Activated CD8-positive, alpha-beta T cell treated with anti-CD3 and anti-CD28 coated beads, Interleukin-2, amount 10 ng/mL, durations not matched to agents 7 days and 5 days (primary cell): ENCODE measurements at regions not wholly inside any gene's neighbourhood (a gene's known extent, or its start where the extent isn't known, plus 50 kb on each side); places are given as distances from the start of the nearest gene placed in this dataset.

Experiments used
- ATAC-seq: fragments of 150-1000 bp; cut with Tn5 transposase; one replicate; pipeline ENCODE4 v1.10.0; 2021; ENCODE audit warnings: moderate library complexity
- CTCF ChIA-PET: fragments of 350-600 bp; sonication (Branson Sonifier 250); formaldehyde crosslinking; loops from one replicate; lab custom pipeline; 2021; ENCODE audit warnings: antibody characterized with exemption; lab: Charles Lee
- POLR2A ChIA-PET: fragments of 350-600 bp; sonication (Branson Sonifier 250); formaldehyde crosslinking; loops from one replicate; lab custom pipeline; 2021; ENCODE audit warnings: antibody characterized with exemption; lab: Charles Lee
- DNase-seq: peaks from one replicate; pipeline ENCODE4 v3.0.0-alpha.2; 2020
- H3K27ac Mint-ChIP-seq: one replicate; pipeline ENCODE4 v1.8.0; 2021; ENCODE audit warnings: mild to moderate bottlenecking, mixed read lengths
- H3K27me3 Mint-ChIP-seq: one replicate; pipeline ENCODE4 v1.8.0; 2021; ENCODE audit warnings: low read depth, mixed read lengths
- H3K36me3 Mint-ChIP-seq: one replicate; pipeline ENCODE4 v1.8.0; 2021; ENCODE audit warnings: low read depth, mixed read lengths
- H3K4me1 Mint-ChIP-seq: one replicate; pipeline ENCODE4 v1.8.0; 2021; ENCODE audit warnings: low read depth, mixed read lengths
- H3K4me3 Mint-ChIP-seq: one replicate; pipeline ENCODE4 v1.8.0; 2021; ENCODE audit warnings: mild to moderate bottlenecking, mixed read lengths
- H3K9me3 Mint-ChIP-seq: one replicate; pipeline ENCODE4 v1.8.0; 2022; ENCODE audit warnings: mixed read lengths; ENCODE audit not compliant: insufficient read depth

DNA sequence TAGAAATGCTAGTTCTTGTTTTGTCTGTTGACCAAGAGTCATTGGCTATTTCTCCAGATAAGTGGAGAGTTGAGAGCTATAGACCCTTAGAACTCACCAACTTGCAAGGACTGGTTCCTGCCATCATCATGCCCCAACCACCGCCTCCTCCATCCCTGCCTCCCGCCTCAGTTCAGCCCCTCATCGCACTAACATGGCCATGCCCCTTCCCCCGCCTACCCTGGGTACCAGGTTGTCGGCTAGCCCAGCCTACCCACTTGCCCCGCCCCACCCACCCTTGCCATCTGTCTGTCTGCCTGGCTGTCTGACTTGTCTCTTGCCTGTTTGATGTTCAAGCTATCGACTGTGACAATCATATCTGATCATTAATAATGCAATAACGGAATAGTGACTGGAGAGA is 154.1 kb downstream of the TRIM29 start:
- Mint-ChIP-seq H3K4me1 (no peaks in the 10 kb centered on the region), H3K27me3 (peaks cover 13% of the 10 kb centered on the region), H3K9me3 (no peaks in the 10 kb centered on the region), H3K36me3 (no peaks in the 10 kb centered on the region), H3K4me3 (no peak overlapping the region), H3K27ac (no peak overlapping the region)
- ChIA-PET CTCF (no interaction called here), POLR2A (no interaction called here)
- DNase-seq = no peak
- ATAC-seq = no peak

DNA sequence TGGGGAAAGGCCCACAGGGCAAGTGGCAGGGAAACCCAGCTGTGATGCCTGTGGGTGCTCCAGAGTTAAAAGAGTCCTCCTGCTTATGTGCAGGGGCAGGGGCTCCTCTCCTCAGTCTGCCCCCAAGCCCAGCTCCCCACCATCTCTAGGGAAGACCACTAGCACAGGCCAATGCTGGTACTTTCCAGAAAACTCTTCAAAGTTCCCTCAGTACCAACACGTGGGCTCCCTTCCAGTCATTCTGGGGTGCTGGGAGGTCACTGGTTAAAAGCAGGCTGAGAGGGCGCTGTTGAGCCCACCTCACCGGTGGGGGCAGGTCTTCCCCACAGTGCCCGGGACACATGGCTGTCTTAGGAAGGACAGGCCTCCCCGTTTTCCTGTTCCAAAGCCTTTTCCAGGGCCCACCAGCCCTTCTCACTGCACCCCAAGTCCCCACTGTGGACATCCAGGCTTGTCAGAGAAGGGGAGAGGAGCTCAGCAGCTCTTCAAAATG is 154.6 kb downstream of the TRIM29 start:
- Mint-ChIP-seq H3K4me3 (no peak overlapping the region), H3K4me1 (no peaks in the 10 kb centered on the region), H3K27me3 (peaks cover 12% of the 10 kb centered on the region), H3K27ac (no peak overlapping the region), H3K36me3 (no peaks in the 10 kb centered on the region), H3K9me3 (no peaks in the 10 kb centered on the region)
- ATAC-seq (no peak), DNase-seq (no peak)
- ChIA-PET POLR2A (no interaction called here), CTCF (no interaction called here)

DNA sequence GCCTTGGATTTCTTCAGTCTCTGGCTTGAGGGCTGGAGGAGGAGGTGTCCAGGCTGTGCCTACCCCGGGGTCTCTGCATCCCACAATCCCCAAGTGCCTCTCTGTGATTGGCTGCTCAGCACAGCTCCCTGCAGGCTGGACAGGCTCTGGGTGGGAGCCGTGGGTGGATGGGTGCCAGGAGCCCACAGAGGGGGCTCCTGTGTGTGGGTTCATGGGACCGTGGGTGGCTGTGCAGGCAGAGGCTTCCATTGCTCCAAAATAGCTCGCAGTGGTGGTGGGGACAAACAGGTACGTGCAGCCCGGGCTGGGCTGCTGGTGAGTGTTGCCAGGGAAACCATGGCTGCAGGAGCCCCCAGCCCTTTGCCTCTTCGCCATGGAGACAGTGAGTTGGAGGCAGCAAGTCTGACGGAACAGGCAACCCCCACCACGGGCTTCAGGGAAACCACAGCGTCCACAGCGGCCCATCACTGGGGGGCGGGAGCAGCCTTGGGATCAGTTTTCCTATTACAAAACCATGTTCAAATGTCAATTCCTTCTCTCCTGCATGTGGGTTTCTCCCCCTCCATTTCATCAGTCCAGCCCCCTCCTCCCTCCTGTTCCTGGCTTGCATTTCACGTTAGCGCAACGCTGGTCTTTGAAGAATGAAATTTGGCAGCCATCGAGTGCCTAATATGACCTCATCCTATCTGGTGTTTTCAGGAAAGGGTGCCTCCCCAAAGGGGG is 155.2 kb downstream of the TRIM29 start:
- H3K36me3 Mint-ChIP-seq = no peaks in the 10 kb centered on the region
- ATAC-seq = no peak
- no peak overlapping the region for H3K4me3 Mint-ChIP-seq
- H3K27ac Mint-ChIP-seq = no peak overlapping the region
- POLR2A ChIA-PET = no interaction called here
- peaks cover 7% of the 10 kb centered on the region for H3K27me3 Mint-ChIP-seq
- H3K9me3 Mint-ChIP-seq = no peaks in the 10 kb centered on the region
- no peaks in the 10 kb centered on the region for H3K4me1 Mint-ChIP-seq
- DNase-seq = no peak
- CTCF ChIA-PET = no interaction called here

DNA sequence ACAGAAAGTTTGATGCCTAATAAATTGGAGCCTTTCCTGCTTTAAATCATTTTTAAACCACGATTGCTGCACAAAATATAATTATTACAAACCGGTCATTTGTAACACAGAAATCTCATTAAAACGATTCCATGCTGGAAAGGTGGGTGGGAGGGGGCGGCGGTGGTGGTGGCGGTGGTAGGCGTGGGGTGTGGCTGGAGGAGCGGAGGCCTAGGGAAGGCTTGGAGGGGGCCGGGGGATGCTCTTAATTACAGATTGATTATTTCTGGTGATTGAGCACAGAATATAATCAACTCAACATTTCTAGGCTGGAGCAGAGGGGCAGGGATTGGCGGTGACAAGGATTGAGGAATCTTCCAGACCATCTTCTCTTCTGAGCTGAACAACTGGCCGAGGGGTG is 157.5 kb downstream of the TRIM29 start:
- ChIA-PET POLR2A (no interaction called here), CTCF (no interaction called here)
- ATAC-seq (no peak), DNase-seq (no peak)
- Mint-ChIP-seq H3K4me1 (no peaks in the 10 kb centered on the region), H3K27ac (no peak overlapping the region), H3K36me3 (no peaks in the 10 kb centered on the region), H3K9me3 (no peaks in the 10 kb centered on the region), H3K27me3 (no peaks in the 10 kb centered on the region), H3K4me3 (no peak overlapping the region)

DNA sequence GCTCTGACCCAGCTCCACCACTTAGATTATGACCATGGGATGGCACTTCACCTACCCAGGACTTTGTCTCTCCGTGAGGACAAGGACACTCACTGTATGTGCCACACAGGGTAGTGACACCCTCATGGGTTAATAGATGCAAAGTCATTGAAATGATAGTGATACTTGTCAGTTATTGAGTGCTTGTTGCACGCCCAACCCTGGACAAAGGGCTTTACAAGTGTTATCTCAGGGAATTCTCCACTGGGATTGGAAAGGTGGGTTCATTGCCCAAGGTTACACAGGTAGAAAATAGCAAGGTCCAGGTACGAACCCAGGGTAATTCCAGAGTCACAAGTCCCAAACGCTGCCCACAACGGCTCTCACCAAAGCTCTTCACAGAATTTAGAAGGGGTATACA is 158.2 kb downstream of the TRIM29 start:
- ChIA-PET POLR2A (no interaction called here), CTCF (no interaction called here)
- ATAC-seq = no peak
- H3K27ac Mint-ChIP-seq = no peak overlapping the region
- H3K4me3 Mint-ChIP-seq = no peak overlapping the region
- no peaks in the 10 kb centered on the region for H3K4me1 Mint-ChIP-seq
- no peaks in the 10 kb centered on the region for H3K9me3 Mint-ChIP-seq
- H3K36me3 Mint-ChIP-seq = no peaks in the 10 kb centered on the region
- DNase-seq = no peak
- no peaks in the 10 kb centered on the region for H3K27me3 Mint-ChIP-seq

DNA sequence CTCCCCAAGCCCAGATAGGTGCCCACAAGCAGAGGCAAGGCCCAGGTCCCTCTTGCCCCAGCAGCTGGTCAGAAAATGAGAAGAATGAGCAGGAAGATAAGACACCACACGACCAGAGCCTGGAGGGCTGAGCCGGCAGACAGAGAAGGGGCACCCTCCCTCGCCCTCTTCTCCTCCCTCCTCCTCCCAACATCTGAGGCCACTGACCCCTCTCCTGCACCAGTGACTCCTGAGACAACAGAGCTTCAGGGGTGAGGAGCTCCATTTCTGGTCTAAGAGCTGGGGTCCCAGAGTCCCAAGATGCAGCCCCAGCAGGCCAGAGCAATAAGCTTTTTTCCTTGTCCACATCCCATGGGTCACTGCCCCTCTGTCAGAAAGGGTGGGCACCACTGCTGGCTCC is 159.2 kb downstream of the TRIM29 start:
- no peak for ATAC-seq
- Mint-ChIP-seq H3K4me3 (no peak overlapping the region), H3K4me1 (no peaks in the 10 kb centered on the region), H3K27me3 (no peaks in the 10 kb centered on the region), H3K27ac (no peak overlapping the region), H3K36me3 (no peaks in the 10 kb centered on the region), H3K9me3 (no peaks in the 10 kb centered on the region)
- no peak for DNase-seq
- ChIA-PET POLR2A (no interaction called here), CTCF (no interaction called here)

DNA sequence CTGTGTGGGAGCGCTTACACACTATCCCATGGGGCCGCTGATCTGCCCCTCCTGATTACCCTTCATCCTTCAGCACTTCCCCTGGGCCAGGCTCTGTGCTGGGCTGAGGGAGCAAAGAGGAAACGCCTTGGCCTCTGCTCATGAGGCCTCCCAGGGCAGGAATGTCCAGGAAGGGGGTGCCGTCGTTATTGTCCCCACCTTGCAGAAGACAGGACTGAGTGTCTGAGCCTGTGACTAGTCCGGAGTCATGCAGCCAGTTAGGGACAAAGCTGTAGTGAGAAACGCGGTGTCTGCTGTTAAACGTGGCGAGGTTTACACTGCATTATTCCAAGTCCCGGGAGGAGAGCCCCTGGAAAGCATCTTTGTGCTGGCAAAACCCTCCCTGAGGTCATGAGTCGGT is 160.0 kb downstream of the TRIM29 start:
- no peaks in the 10 kb centered on the region for H3K36me3 Mint-ChIP-seq
- H3K4me1 Mint-ChIP-seq = no peaks in the 10 kb centered on the region
- CTCF ChIA-PET = no interaction called here
- H3K27ac Mint-ChIP-seq = no peak overlapping the region
- no peaks in the 10 kb centered on the region for H3K9me3 Mint-ChIP-seq
- ATAC-seq (no peak), DNase-seq (no peak)
- POLR2A ChIA-PET = no interaction called here
- H3K4me3 Mint-ChIP-seq = no peak overlapping the region
- H3K27me3 Mint-ChIP-seq = no peaks in the 10 kb centered on the region

DNA sequence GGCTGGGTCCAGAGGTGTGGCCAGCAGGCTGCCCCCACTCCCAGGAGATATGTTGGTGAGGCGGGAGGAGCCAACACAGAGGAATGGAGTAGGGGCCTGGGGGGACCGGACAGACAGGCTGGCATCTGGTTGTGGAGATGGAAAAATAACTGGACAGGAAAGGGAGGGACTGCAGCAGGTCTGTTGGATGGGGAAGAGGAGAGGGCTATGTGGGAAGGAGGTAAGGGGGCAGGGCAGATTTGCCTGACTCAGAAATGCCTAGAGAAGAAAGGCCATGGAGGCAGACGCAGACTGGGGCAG is 160.4 kb downstream of the TRIM29 start:
- no peaks in the 10 kb centered on the region for H3K36me3 Mint-ChIP-seq
- H3K9me3 Mint-ChIP-seq = no peaks in the 10 kb centered on the region
- H3K4me1 Mint-ChIP-seq = no peaks in the 10 kb centered on the region
- no peak overlapping the region for H3K27ac Mint-ChIP-seq
- ChIA-PET POLR2A (no interaction called here), CTCF (no interaction called here)
- H3K4me3 Mint-ChIP-seq = no peak overlapping the region
- ATAC-seq = no peak
- DNase-seq = no peak
- H3K27me3 Mint-ChIP-seq = no peaks in the 10 kb centered on the region

DNA sequence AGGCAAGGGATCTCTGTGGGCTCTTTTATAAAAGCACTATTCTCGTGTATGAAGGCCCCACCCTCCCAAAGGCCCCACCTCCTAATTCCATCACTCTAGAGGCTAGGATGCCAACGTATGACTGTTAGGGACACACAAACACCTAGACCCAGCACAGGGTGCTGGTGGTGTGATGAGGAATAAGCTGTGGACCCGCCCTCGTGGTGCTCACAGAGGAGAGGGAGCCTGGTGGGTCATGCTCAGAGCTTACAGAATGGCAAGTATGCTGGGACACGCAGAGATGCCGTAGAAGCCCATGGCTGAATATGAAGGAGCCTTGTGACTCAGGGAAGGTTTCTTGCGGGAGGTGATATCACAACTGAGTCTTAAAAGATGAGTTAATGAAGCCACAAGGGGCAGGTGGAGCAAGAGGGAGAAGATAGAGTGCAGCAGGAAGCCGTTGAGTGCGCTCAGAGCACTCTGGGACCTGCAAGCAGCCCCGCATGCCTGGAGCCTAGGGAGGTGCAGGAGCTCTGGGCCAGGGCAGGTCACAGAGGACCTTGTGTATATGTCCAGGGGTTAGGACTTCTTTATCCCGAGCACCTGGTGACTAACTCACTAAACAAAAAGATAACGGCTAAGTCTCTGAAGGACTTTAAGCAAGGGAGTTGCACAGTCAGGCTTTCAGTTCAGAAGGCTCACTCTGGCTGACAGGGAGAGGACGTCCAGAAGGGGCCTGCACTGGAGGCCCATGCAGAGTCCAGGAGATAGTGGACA is 160.9 kb downstream of the TRIM29 start:
- ChIA-PET POLR2A (no interaction called here), CTCF (no interaction called here)
- Mint-ChIP-seq H3K27ac (no peak overlapping the region), H3K27me3 (no peaks in the 10 kb centered on the region), H3K4me1 (no peaks in the 10 kb centered on the region), H3K9me3 (no peaks in the 10 kb centered on the region), H3K4me3 (no peak overlapping the region), H3K36me3 (no peaks in the 10 kb centered on the region)
- ATAC-seq (no peak), DNase-seq (no peak)

DNA sequence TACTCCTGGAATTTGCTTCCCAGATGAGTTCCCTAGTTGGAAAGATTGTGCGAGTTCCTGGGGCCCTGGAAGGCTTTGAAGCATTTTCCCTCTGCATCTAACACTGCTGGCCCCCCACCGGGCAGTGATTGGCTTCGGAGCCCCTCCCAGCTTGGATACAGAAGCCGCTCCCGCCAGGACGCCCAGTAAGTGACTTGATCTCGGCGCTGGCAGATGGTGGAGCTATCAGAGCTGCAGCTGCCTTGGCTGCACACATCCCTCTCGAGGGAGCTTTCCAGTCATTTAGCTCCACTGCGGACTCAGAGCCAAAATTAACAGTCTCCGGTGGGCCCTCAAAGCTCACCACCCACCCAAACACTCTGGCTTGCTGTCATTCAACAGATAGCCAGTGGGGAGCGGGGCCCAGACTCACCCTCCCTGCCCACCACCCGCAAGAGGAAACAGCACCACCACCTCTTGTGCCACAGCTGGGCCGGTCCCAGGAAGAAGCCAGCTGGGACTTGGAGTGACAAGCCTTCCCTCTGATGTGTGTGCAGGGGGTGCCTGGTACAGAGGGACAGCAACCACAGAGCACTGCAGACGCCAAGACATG is 162.3 kb downstream of the TRIM29 start:
- CTCF ChIA-PET = no interaction called here

DNA sequence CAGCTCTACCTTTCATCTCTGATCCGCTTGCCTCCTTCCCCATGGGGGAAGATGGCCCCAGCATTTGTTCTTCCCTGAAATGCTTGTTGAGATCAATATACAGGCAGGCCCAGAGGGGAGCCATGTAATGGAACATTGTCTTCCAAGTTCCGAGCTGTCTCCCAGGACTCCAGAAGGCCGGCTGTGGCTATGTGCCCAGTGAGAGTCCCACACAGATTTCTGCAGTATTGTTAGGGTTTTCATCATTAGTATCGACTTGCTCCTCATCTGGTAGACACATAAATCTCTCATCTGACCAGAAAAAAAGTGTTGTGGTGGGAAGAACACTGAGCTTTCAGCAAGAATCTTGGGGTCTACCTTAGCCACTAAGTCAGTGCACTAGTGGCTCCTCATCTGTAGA is 163.4 kb downstream of the TRIM29 start:
- no peak for ATAC-seq
- DNase-seq = no peak
- Mint-ChIP-seq H3K4me1 (no peaks in the 10 kb centered on the region), H3K9me3 (no peaks in the 10 kb centered on the region), H3K4me3 (no peak overlapping the region), H3K27me3 (no peaks in the 10 kb centered on the region), H3K36me3 (no peaks in the 10 kb centered on the region), H3K27ac (no peak overlapping the region)
- ChIA-PET POLR2A (no interaction called here), CTCF (no interaction called here)

More for the DNA sequence above, 162.3 kb downstream of the TRIM29 start:
- H3K27me3 Mint-ChIP-seq = no peaks in the 10 kb centered on the region
- ATAC-seq = no peak
- DNase-seq = no peak
- no peaks in the 10 kb centered on the region for H3K4me1 Mint-ChIP-seq
- POLR2A ChIA-PET = no interaction called here
- H3K27ac Mint-ChIP-seq = no peak overlapping the region
- no peaks in the 10 kb centered on the region for H3K9me3 Mint-ChIP-seq
- H3K36me3 Mint-ChIP-seq = no peaks in the 10 kb centered on the region
- H3K4me3 Mint-ChIP-seq = no peak overlapping the region

DNA sequence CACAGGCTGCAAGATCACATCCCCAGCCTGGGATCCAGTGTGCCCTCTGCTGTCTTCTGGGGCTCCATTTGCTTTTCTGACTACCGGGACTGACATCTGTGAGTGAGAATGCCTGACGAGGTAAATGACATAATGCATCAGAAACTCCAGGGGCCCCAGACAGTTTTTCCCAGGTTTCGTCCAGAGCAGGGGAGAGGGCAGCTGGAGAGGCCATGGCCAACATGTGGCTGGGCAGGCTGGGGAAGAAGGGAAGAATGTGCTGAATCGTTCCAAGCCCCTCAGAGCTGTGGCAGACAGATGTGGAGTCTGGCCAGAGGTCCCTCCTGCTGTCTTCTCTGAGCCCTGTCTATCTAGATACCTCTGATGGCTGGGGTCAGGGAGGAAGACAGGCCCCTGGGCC is 163.9 kb downstream of the TRIM29 start:
- Mint-ChIP-seq H3K27me3 (no peaks in the 10 kb centered on the region), H3K4me1 (no peaks in the 10 kb centered on the region), H3K27ac (no peak overlapping the region), H3K4me3 (no peak overlapping the region), H3K9me3 (no peaks in the 10 kb centered on the region), H3K36me3 (no peaks in the 10 kb centered on the region)
- DNase-seq = no peak
- no peak for ATAC-seq
- ChIA-PET POLR2A (no interaction called here), CTCF (no interaction called here)
